ENCODE measurements at regions not wholly inside any gene's neighbourhood (a gene's known extent, or its start where the extent isn't known, plus 50 kb on each side); places are given as distances from the start of the nearest gene placed in this dataset.

DNA sequence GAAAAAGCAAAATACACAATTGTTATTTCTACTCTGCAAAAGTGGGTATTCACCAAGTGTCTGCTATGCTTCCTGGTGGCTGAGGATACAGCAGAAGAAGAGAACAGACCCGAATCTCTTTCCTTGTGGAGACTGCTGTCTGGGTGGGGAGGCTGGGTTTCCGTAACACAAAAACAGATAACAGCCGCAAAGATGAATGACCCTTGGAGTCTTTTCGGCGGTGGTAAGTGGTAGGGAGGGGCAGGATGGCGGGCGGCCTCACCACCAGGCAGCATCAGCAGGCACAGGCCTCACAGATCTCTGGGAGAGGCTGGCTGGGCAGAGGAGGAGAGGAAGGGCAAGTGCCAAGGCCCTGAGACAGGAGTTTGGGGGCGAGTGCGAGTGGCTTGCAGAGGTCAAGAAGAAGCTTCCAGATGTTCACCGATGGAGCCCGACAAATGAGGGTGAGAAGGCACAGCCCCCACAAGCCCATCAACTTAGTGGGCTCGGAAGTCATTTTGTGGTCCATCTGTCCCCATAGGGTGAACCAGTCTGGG is 164.2 kb downstream of the RHOU start:
- no peak for TF ChIP-seq POLR2AphosphoS5 (IDR thresholded peaks at IDR 0.05; ENCODE audit: low read depth, low read length)
- no peak for TF ChIP-seq POLR2A (IDR thresholded peaks at IDR 0.05; ENCODE audit: low read depth, low read length)
- TF ChIP-seq TAF1 (IDR thresholded peaks at IDR 0.05; ENCODE audit: low read depth, low read length) = no peak
- TF ChIP-seq PAX5 (IDR thresholded peaks at IDR 0.05; ENCODE audit: insufficient read depth, low read length, severe bottlenecking) = no peak
- TF ChIP-seq SPI1 (IDR thresholded peaks at IDR 0.05; ENCODE audit: low read depth, low read length) = no peak
- TF ChIP-seq POU2F2 (IDR thresholded peaks at IDR 0.05; ENCODE audit: low read depth, low read length) = no peak

Data from GM12891 (cell line).